Loucy (cell line): ENCODE measurements at regions not wholly inside any gene's neighbourhood (a gene's known extent, or its start where the extent isn't known, plus 50 kb on each side); places are given as distances from the start of the nearest gene placed in this dataset.

Experiments
- EZH2phosphoT487 ChIP-seq: fragments of 200-600 bp; IDR thresholded peaks from 2 replicates; pipeline ENCODE4 v1.6.1; 2018; ENCODE audit warnings: antibody characterized with exemption, mild to moderate bottlenecking, moderate library complexity, borderline replicate concordance
- TF ChIP-seq, protein P1 (sequence below): fragments of 200-600 bp; sonication (generic); conservative IDR thresholded peaks from 2 replicates; pipeline ENCODE4 v1.5.1; 2014; ENCODE audit warnings: mild to moderate bottlenecking, antibody characterized with exemption, low read length

DNA sequence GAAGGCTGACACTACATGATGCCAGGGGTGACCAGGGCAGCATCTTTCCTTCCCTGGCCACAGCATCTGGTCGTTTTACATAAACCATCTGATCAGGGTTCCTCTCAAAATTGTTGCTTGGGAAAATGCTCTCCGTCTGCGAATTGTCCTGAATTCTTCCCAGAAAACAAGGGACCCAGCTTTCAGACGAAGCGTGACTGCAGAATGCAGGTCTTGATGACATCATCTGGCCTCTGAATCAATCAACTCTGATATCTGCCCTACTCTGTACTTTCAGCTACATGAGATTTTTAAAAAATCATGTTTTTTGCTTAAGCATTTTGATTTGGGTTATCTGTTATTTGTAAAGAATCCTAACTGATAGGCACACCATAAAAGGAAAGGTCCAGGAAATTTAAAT, 246.6 kb upstream of the IRS2 start:
- TF ChIP-seq, protein P1, sequence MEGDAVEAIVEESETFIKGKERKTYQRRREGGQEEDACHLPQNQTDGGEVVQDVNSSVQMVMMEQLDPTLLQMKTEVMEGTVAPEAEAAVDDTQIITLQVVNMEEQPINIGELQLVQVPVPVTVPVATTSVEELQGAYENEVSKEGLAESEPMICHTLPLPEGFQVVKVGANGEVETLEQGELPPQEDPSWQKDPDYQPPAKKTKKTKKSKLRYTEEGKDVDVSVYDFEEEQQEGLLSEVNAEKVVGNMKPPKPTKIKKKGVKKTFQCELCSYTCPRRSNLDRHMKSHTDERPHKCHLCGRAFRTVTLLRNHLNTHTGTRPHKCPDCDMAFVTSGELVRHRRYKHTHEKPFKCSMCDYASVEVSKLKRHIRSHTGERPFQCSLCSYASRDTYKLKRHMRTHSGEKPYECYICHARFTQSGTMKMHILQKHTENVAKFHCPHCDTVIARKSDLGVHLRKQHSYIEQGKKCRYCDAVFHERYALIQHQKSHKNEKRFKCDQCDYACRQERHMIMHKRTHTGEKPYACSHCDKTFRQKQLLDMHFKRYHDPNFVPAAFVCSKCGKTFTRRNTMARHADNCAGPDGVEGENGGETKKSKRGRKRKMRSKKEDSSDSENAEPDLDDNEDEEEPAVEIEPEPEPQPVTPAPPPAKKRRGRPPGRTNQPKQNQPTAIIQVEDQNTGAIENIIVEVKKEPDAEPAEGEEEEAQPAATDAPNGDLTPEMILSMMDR: no peak
- TF ChIP-seq EZH2phosphoT487: no peak
